ENCODE measurements at regions not wholly inside any gene's neighbourhood (a gene's known extent, or its start where the extent isn't known, plus 50 kb on each side); places are given as distances from the start of the nearest gene placed in this dataset.

DNA sequence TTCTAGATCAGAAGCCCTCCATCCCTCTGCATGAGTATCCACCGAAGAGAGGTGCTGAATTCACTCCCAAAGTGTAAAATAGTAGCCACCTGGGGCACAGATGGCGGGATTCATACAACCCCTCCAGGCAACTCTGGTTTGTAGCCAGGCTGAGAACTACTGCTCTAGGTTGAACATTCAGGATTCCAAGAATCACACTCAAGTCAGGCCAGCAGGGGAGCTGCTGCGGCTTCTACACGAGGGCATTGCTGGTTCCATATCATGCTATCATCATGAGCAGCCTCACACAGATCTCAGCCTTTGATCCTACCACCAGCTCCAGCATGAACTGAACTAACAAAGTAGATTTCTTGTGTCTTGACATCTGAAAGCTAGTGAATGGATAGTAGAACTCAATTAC is 367.9 kb downstream of the DIRAS2 start:
- no peak overlapping the region for H3K56ac ChIP-seq (replicated peaks; ENCODE audit: insufficient read length, low read depth, low read length)
- H3K4me1 ChIP-seq (replicated peaks in 1 of 4; ENCODE audit: control insufficient read depth in 3 of 4, insufficient read depth in 4 of 4, low read length in 3 of 4), result no peaks in the 10 kb centered on the region
- no peak overlapping the region for H2AFZ ChIP-seq (ENCODE audit: low read length)
- TF ChIP-seq RNF2 (IDR thresholded peaks at IDR 0.05; ENCODE audit: borderline replicate concordance, low read depth, low read length, missing control alignments, poor library complexity, severe bottlenecking), result no peak
- peak in 1 of 2 experiments; percentile 28; a peak in 1 of 4 replicates for TF ChIP-seq RAD21 (IDR thresholded peaks at IDR 0.05 in 1 of 2, conservative IDR thresholded peaks at IDR 0.05 in 1 of 2; ENCODE audit: low read depth in 2 of 2, low read length in 2 of 2)
- peak in 2 of 3 experiments; percentile 29 to 34; a peak in 2 of 4 replicates for TF ChIP-seq CTCF (IDR thresholded peaks at IDR 0.05; ENCODE audit: control extremely low read depth in 1 of 3, insufficient read depth in 1 of 3, low read depth in 1 of 3, low read length in 3 of 3)
- no peak overlapping the region for H3K9ac ChIP-seq (replicated peaks in 1 of 4; ENCODE audit: extremely low read depth in 1 of 4, low read depth in 3 of 4, low read length in 3 of 4)
- ChIA-PET POLR2A (ENCODE audit: partially characterized antibody) (no interaction called here), CTCF (ENCODE audit: partially characterized antibody) (interaction anchor here (1.3 to 1.4 kb wide), 2 partner anchors 163 to 406 kb away, joined by 3 read pairs; no protein-coding TSS in a partner anchor)
- H3K14ac ChIP-seq (ENCODE audit: insufficient read length), result no peak overlapping the region
- no peaks in the 10 kb centered on the region for H3K79me2 ChIP-seq (ENCODE audit: control insufficient read depth in 1 of 2, insufficient read depth in 2 of 2, low read length in 2 of 2)
- FAIRE-seq, result no peak
- no peak overlapping the region for H2BK120ac ChIP-seq (replicated peaks; ENCODE audit: low read depth, low read length)
- no peak overlapping the region for H3K18ac ChIP-seq (ENCODE audit: extremely low read depth, low read length)
- H3K9me3 ChIP-seq (ENCODE audit: insufficient read depth in 2 of 2, low read depth in 1 of 2, low read length in 1 of 2), result no peaks in the 10 kb centered on the region
- H3K4ac ChIP-seq (replicated peaks; ENCODE audit: insufficient read length, low read depth, low read length), result no peak overlapping the region
- H2AK5ac ChIP-seq (ENCODE audit: low read depth, low read length), result no peak overlapping the region
- H3K23ac ChIP-seq (ENCODE audit: insufficient read length), result no peak overlapping the region
- no peak overlapping the region for H3K27ac ChIP-seq (ENCODE audit: low read depth, low read length)
- no peak overlapping the region for H2BK12ac ChIP-seq (ENCODE audit: low read depth, low read length)
- no peak overlapping the region for H2BK15ac ChIP-seq (ENCODE audit: low read length)
- H2BK20ac ChIP-seq (ENCODE audit: low read length), result no peak overlapping the region
- WGBS, 2 experiments (ENCODE audit: extremely low coverage in 1 of 2, insufficient coverage in 1 of 2, insufficient read length in 1 of 2, insufficient replicate concordance in 2 of 2, low coverage in 1 of 2, low lambda C conversion rate in 2 of 2, missing lambda C conversion rate in 1 of 2), result 82% methylated on average over 4 of the region's 4 CpGs; no CpG with 5 or more reads in 1 of the 2 experiments
- H3K4me3 ChIP-seq (ENCODE audit: extremely low read depth in 1 of 4, insufficient read depth in 2 of 4, low read depth in 3 of 4, low read length in 4 of 4), result no peak overlapping the region
- H2BK5ac ChIP-seq (ENCODE audit: low read depth, low read length), result no peak overlapping the region
- H3K4me2 ChIP-seq (ENCODE audit: insufficient read depth in 1 of 2, low read depth in 2 of 2, low read length in 2 of 2), result no peak overlapping the region
- no peaks in the 10 kb centered on the region for H3K23me2 ChIP-seq (ENCODE audit: low read depth, low read length)
- no peak overlapping the region for H4K8ac ChIP-seq (ENCODE audit: extremely low read depth, insufficient read depth, low read length)
- no peaks in the 10 kb centered on the region for H3K79me1 ChIP-seq (ENCODE audit: low read depth, low read length)
- no peaks in the 10 kb centered on the region for H3K27me3 ChIP-seq (replicated peaks in 1 of 4; ENCODE audit: control insufficient read depth in 3 of 4, extremely low read depth in 1 of 4, insufficient read depth in 3 of 4, low read length in 3 of 4)
- no peaks in the 10 kb centered on the region for H4K20me1 ChIP-seq (replicated peaks in 1 of 2; ENCODE audit: control insufficient read depth in 1 of 2, insufficient read depth in 2 of 2, low read length in 2 of 2)
- H4K91ac ChIP-seq (replicated peaks; ENCODE audit: insufficient read length, low read length), result no peak overlapping the region
- no peaks in the 10 kb centered on the region for H3K36me3 ChIP-seq (ENCODE audit: control insufficient read depth in 2 of 4, insufficient read depth in 4 of 4, low read length in 3 of 4)
- no peak overlapping the region for H4K5ac ChIP-seq (ENCODE audit: insufficient read length, low read depth, low read length)
- no peak for DNase-seq (ENCODE audit: low read depth in 1 of 2, low spot score in 2 of 2)

Data from H1 (cell line).